Adrenal gland (tissue), 5 donors: ENCODE measurements at regions not wholly inside any gene's neighbourhood (a gene's known extent, or its start where the extent isn't known, plus 50 kb on each side); places are given as distances from the start of the nearest gene placed in this dataset.

Source experiments
- POLR2A ChIP-seq, 2 donors: fragments of 450-650 bp; IDR thresholded peaks; one replicate each; pipeline ENCODE4 v1.6.1; 2017; ENCODE audit warnings: antibody characterized with exemption in 2 of 2, mild to moderate bottlenecking in 2 of 2, moderate library complexity in 1 of 2
- TF ChIP-seq, protein P1 (sequence below), 6 experiments: fragments of 450-650 bp in 4 of 6; fragments of 200-600 bp in 2 of 6; sonication (generic) in 1 of 6; IDR thresholded peaks; 1 replicate in 5 of 6; 2 replicates in 1 of 6; pipeline versions ENCODE4 v1.5.1 to v1.8.0; 2016 to 2021; ENCODE audit warnings: antibody characterized with exemption in 6 of 6, mild to moderate bottlenecking in 2 of 6, moderate library complexity in 1 of 6
- donor health status: DM: no; HTN: no; CAD: no.

DNA sequence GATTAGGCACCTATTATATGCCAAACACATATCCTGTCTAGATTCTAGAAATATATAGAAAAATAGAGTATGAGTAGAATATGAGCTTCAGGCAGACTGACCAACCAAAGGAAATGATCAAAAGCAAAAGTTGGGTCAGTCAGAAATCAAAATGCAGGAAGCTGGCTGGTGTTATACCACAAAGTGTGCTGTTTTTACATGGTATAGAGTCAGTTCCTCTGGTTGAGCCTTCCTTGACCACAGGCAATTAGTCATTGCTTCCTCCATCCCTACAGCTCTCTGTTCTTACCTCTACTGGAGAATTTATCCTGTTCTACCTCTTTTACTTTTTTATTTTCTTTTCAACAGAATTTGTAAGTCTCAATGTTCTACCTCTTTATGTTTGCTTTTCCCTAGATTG lies 149.8 kb downstream of the TMCO5A start:
- no peak for TF ChIP-seq POLR2A (IDR thresholded peaks at IDR 0.05)
- TF ChIP-seq, protein P1, sequence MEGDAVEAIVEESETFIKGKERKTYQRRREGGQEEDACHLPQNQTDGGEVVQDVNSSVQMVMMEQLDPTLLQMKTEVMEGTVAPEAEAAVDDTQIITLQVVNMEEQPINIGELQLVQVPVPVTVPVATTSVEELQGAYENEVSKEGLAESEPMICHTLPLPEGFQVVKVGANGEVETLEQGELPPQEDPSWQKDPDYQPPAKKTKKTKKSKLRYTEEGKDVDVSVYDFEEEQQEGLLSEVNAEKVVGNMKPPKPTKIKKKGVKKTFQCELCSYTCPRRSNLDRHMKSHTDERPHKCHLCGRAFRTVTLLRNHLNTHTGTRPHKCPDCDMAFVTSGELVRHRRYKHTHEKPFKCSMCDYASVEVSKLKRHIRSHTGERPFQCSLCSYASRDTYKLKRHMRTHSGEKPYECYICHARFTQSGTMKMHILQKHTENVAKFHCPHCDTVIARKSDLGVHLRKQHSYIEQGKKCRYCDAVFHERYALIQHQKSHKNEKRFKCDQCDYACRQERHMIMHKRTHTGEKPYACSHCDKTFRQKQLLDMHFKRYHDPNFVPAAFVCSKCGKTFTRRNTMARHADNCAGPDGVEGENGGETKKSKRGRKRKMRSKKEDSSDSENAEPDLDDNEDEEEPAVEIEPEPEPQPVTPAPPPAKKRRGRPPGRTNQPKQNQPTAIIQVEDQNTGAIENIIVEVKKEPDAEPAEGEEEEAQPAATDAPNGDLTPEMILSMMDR (IDR thresholded peaks at IDR 0.05) = no peak
